OCI-LY7 (cell line): ENCODE measurements at regions not wholly inside any gene's neighbourhood (a gene's known extent, or its start where the extent isn't known, plus 50 kb on each side); places are given as distances from the start of the nearest gene placed in this dataset.

ENCODE experiments used
- BruUV-seq: library from RNA; stranded (reverse); fragments of 400-500 nt; replicated peaks from 2 replicates; lab custom pipeline; 2021; lab: Mats Ljungman, UMichigan
- CTCF ChIA-PET: fragments of 300-600 bp; sonication (Branson Sonifier 250); formaldehyde crosslinking; loops from one replicate; lab custom pipeline; 2022; ENCODE audit warnings: antibody characterized with exemption; ENCODE audit not compliant: unreplicated experiment; lab: Charles Lee
- POLR2A ChIA-PET: fragments of 300-600 bp; sonication (Branson Sonifier 250); formaldehyde crosslinking; loops from one replicate; lab custom pipeline; 2022; ENCODE audit warnings: antibody characterized with exemption; lab: Charles Lee
- DNase-seq: peaks from one replicate; pipeline ENCODE4 v3.0.0-alpha.2; 2015; ENCODE audit warnings: low spot score
- H2AFZ ChIP-seq: fragments of 200-600 bp; sonication (generic), shearing (Covaris generic); 2 replicates; pipeline ENCODE4 v1.6.1; 2014; ENCODE audit warnings: mild to moderate bottlenecking, antibody characterized with exemption, low read length, moderate library complexity
- H3K27ac ChIP-seq: fragments of 200-600 bp; sonication (generic); 2 replicates; pipeline ENCODE4 v1.5.1; 2014; ENCODE audit warnings: mixed run types, low read depth, mild to moderate bottlenecking, moderate library complexity, low read length, inconsistent platforms; ENCODE audit not compliant: poor library complexity, severe bottlenecking
- H3K36me3 ChIP-seq: fragments of 200-600 bp; sonication (generic); 2 replicates; pipeline ENCODE4 v1.6.1; 2014; ENCODE audit warnings: mild to moderate bottlenecking, antibody characterized with exemption, low read length, moderate library complexity, mixed read lengths; ENCODE audit not compliant: insufficient read depth
- H3K4me1 ChIP-seq: fragments of 200-600 bp; sonication (generic); 2 replicates; pipeline ENCODE4 v1.5.1; 2014; ENCODE audit warnings: mild to moderate bottlenecking, low read length; ENCODE audit not compliant: insufficient read depth, poor library complexity, severe bottlenecking
- H3K4me2 ChIP-seq: fragments of 200-600 bp; sonication (generic); 2 replicates; pipeline ENCODE4 v1.6.1; 2014; ENCODE audit warnings: mild to moderate bottlenecking, low read length
- H3K4me3 ChIP-seq: fragments of 200-600 bp; sonication (generic); 2 replicates; pipeline ENCODE4 v1.5.1; 2014; ENCODE audit warnings: mild to moderate bottlenecking, low read depth, low read length; ENCODE audit not compliant: poor library complexity, severe bottlenecking
- H3K79me2 ChIP-seq: fragments of 200-600 bp; sonication (generic); 2 replicates; pipeline ENCODE4 v1.6.1; 2016; ENCODE audit warnings: low read depth, mild to moderate bottlenecking, low read length, moderate library complexity, mixed read lengths; ENCODE audit not compliant: insufficient read depth
- H3K9me2 ChIP-seq: fragments of 200-600 bp; sonication (generic); 2 replicates; pipeline ENCODE4 v1.6.1; 2016; ENCODE audit warnings: mild to moderate bottlenecking, low read length, mixed read lengths; ENCODE audit not compliant: insufficient read depth
- H3K9me3 ChIP-seq: fragments of 200-600 bp; sonication (generic); 2 replicates; pipeline ENCODE4 v1.6.1; 2014; ENCODE audit warnings: mild to moderate bottlenecking, mixed run types, low read length, mixed read lengths
- H4K20me1 ChIP-seq: fragments of 200-600 bp; sonication (generic); 2 replicates; pipeline ENCODE4 v1.6.1; 2014; ENCODE audit warnings: mild to moderate bottlenecking, antibody characterized with exemption, low read length, moderate library complexity, mixed read lengths; ENCODE audit not compliant: insufficient read depth
- CTCF ChIP-seq: fragments of 200-600 bp; sonication (generic); conservative IDR thresholded peaks from 2 replicates; pipeline ENCODE4 v1.5.1; 2014; ENCODE audit warnings: mild to moderate bottlenecking, antibody characterized with exemption, low read length, moderate library complexity, mixed read lengths
- EZH2phosphoT487 ChIP-seq: fragments of 200-600 bp; sonication (generic); IDR thresholded peaks from 2 replicates; pipeline ENCODE4 v1.6.1; 2018; ENCODE audit warnings: low read depth, borderline replicate concordance, mild to moderate bottlenecking, mixed run types, antibody characterized with exemption, low read length, moderate library complexity, mixed read lengths
- intact Hi-C: fragments of 100-400 bp; cut with micrococcal nuclease; formaldehyde crosslinking; loops from one replicate; pipeline ENCODE4 v1.10.0; 2022; ENCODE audit not compliant: unreplicated experiment

- Histone ChIP-seq H3K9me2 (no peaks in the 10 kb centered on the region), H3K9me3 (no peaks in the 10 kb centered on the region), H3K36me3 (no peaks in the 10 kb centered on the region), H4K20me1 (no peaks in the 10 kb centered on the region), H2AFZ (no peak overlapping the region), H3K4me2 (no peak overlapping the region), H3K4me3 (no peak overlapping the region), H3K27ac (no peak overlapping the region), H3K4me1 (no peaks in the 10 kb centered on the region), H3K79me2 (no peaks in the 10 kb centered on the region)
- ChIA-PET POLR2A (interaction anchor here (0.5 kb wide), 1 partner anchor 382 kb away, joined by 3 read pairs; no protein-coding TSS in a partner anchor), CTCF (no interaction called here)
- TF ChIP-seq CTCF (no peak), EZH2phosphoT487 (no peak)
- no peak for DNase-seq
- BruUV-seq: no TSS peak
- intact Hi-C loops: no loop called here
Observed at GRCh38 chr12:132404951-132405741, 75.8 kb upstream of the GALNT9 start.

GRCh38 chr12:132404435-132404855, 75.1 kb upstream of the GALNT9 start:
- H3K4me3 ChIP-seq: no peak overlapping the region
- POLR2A ChIA-PET: no interaction called here
- no peak for DNase-seq
- no peak overlapping the region for H2AFZ ChIP-seq
- no peak overlapping the region for H3K27ac ChIP-seq
- no peaks in the 10 kb centered on the region for H4K20me1 ChIP-seq
- intact Hi-C loops: no loop called here
- no TSS peak for BruUV-seq
- no peaks in the 10 kb centered on the region for H3K9me3 ChIP-seq
- no peaks in the 10 kb centered on the region for H3K36me3 ChIP-seq
- CTCF ChIA-PET: interaction anchor here (0.6 kb wide), 1 partner anchor 396 kb away, joined by 3 read pairs; no protein-coding TSS in a partner anchor
- H3K4me2 ChIP-seq: no peak overlapping the region
- no peaks in the 10 kb centered on the region for H3K79me2 ChIP-seq
- no peak for TF ChIP-seq EZH2phosphoT487
- TF ChIP-seq CTCF: no peak
- H3K4me1 ChIP-seq: no peaks in the 10 kb centered on the region
- no peaks in the 10 kb centered on the region for H3K9me2 ChIP-seq
